ENCODE measurements at regions not wholly inside any gene's neighbourhood (a gene's known extent, or its start where the extent isn't known, plus 50 kb on each side); places are given as distances from the start of the nearest gene placed in this dataset.

- H3K4me3 ChIP-seq (ENCODE audit: low read length), result no peak overlapping the region
- no peaks in the 10 kb centered on the region for H3K79me2 ChIP-seq (ENCODE audit: low read length)
- no peaks in the 10 kb centered on the region for H3K27me3 ChIP-seq (ENCODE audit: low read depth, low read length)
- H3K36me3 ChIP-seq (replicated peaks; ENCODE audit: low read depth, low read length), result no peaks in the 10 kb centered on the region
- H3K9ac ChIP-seq (ENCODE audit: low read length), result no peak overlapping the region
- H3K4me1 ChIP-seq (ENCODE audit: low read length), result peaks cover 8% of the 10 kb centered on the region
- H4K20me1 ChIP-seq (ENCODE audit: insufficient read depth, low read length), result no peaks in the 10 kb centered on the region
- H3K9me3 ChIP-seq (ENCODE audit: insufficient read depth, low read length), result no peaks in the 10 kb centered on the region
- H3K27ac ChIP-seq (ENCODE audit: low read length), result no peak overlapping the region
- no peak overlapping the region for H2AFZ ChIP-seq (ENCODE audit: low read depth, low read length)
- no peak overlapping the region for H3K4me2 ChIP-seq (ENCODE audit: low read length)
- TF ChIP-seq CTCF (IDR thresholded peaks at IDR 0.05; ENCODE audit: low read depth, low read length), result no peak
- TF ChIP-seq EZH2phosphoT487 (IDR thresholded peaks at IDR 0.05; ENCODE audit: low read depth), result no peak
Observed at GRCh38 chr4:147313108-147313507, 167.8 kb upstream of the EDNRA start.

- no peaks in the 10 kb centered on the region for H3K9me3 ChIP-seq (ENCODE audit: insufficient read depth, low read length)
- H3K4me1 ChIP-seq (ENCODE audit: low read length), result no peaks in the 10 kb centered on the region
- H2AFZ ChIP-seq (ENCODE audit: low read depth, low read length), result no peak overlapping the region
- TF ChIP-seq CTCF (IDR thresholded peaks at IDR 0.05; ENCODE audit: low read depth, low read length), result no peak
- no peak for TF ChIP-seq EZH2phosphoT487 (IDR thresholded peaks at IDR 0.05; ENCODE audit: low read depth)
- no peaks in the 10 kb centered on the region for H4K20me1 ChIP-seq (ENCODE audit: insufficient read depth, low read length)
- H3K4me3 ChIP-seq (ENCODE audit: low read length), result no peak overlapping the region
- H3K9ac ChIP-seq (ENCODE audit: low read length), result no peak overlapping the region
- H3K27me3 ChIP-seq (ENCODE audit: low read depth, low read length), result no peaks in the 10 kb centered on the region
- no peaks in the 10 kb centered on the region for H3K79me2 ChIP-seq (ENCODE audit: low read length)
- no peaks in the 10 kb centered on the region for H3K36me3 ChIP-seq (replicated peaks; ENCODE audit: low read depth, low read length)
- no peak overlapping the region for H3K4me2 ChIP-seq (ENCODE audit: low read length)
- H3K27ac ChIP-seq (ENCODE audit: low read length), result no peak overlapping the region
Observed at GRCh38 chr4:147318586-147318985, 162.3 kb upstream of the EDNRA start.

GRCh38 chr4:147325571-147325981, 155.3 kb upstream of the EDNRA start:
- TF ChIP-seq EZH2phosphoT487 (IDR thresholded peaks at IDR 0.05; ENCODE audit: low read depth), result no peak
- no peak for TF ChIP-seq CTCF (IDR thresholded peaks at IDR 0.05; ENCODE audit: low read depth, low read length)
- Histone ChIP-seq H3K27me3 (ENCODE audit: low read depth, low read length) (no peaks in the 10 kb centered on the region), H2AFZ (ENCODE audit: low read depth, low read length) (no peak overlapping the region), H4K20me1 (ENCODE audit: insufficient read depth, low read length) (no peaks in the 10 kb centered on the region), H3K36me3 (replicated peaks; ENCODE audit: low read depth, low read length) (no peaks in the 10 kb centered on the region), H3K9me3 (ENCODE audit: insufficient read depth, low read length) (no peaks in the 10 kb centered on the region), H3K4me1 (ENCODE audit: low read length) (peaks cover 7% of the 10 kb centered on the region; the same call in 1 of the 2 replicates), H3K9ac (ENCODE audit: low read length) (no peak overlapping the region), H3K4me3 (ENCODE audit: low read length) (no peak overlapping the region), H3K4me2 (ENCODE audit: low read length) (no peak overlapping the region), H3K27ac (ENCODE audit: low read length) (no peak overlapping the region), H3K79me2 (ENCODE audit: low read length) (no peaks in the 10 kb centered on the region)

GRCh38 chr4:147326591-147326990, 154.3 kb upstream of the EDNRA start:
- H3K9me3 ChIP-seq (ENCODE audit: insufficient read depth, low read length), result no peaks in the 10 kb centered on the region
- H3K4me2 ChIP-seq (ENCODE audit: low read length), result no peak overlapping the region
- H3K79me2 ChIP-seq (ENCODE audit: low read length), result no peaks in the 10 kb centered on the region
- H2AFZ ChIP-seq (ENCODE audit: low read depth, low read length), result no peak overlapping the region
- TF ChIP-seq EZH2phosphoT487 (IDR thresholded peaks at IDR 0.05; ENCODE audit: low read depth), result no peak
- TF ChIP-seq CTCF (IDR thresholded peaks at IDR 0.05; ENCODE audit: low read depth, low read length), result no peak
- no peak overlapping the region for H3K4me3 ChIP-seq (ENCODE audit: low read length)
- H3K36me3 ChIP-seq (replicated peaks; ENCODE audit: low read depth, low read length), result no peaks in the 10 kb centered on the region
- H3K27me3 ChIP-seq (ENCODE audit: low read depth, low read length), result no peaks in the 10 kb centered on the region
- H4K20me1 ChIP-seq (ENCODE audit: insufficient read depth, low read length), result no peaks in the 10 kb centered on the region
- H3K4me1 ChIP-seq (ENCODE audit: low read length), result peaks cover 8% of the 10 kb centered on the region; the same call in 1 of the 2 replicates
- no peak overlapping the region for H3K27ac ChIP-seq (ENCODE audit: low read length)
- no peak overlapping the region for H3K9ac ChIP-seq (ENCODE audit: low read length)
